Spinal cord (tissue), 9 donors: ENCODE measurements at regions not wholly inside any gene's neighbourhood (a gene's known extent, or its start where the extent isn't known, plus 50 kb on each side); places are given as distances from the start of the nearest gene placed in this dataset.

Source experiments
- DNase-seq, 6 donors: peaks; one replicate each; pipeline versions ENCODE4 v3.0.0 to v3.0.0-alpha.2; 2013 to 2015; ENCODE audit warnings: low spot score in 6 of 6, low read depth in 4 of 6
- H3K27ac ChIP-seq: one replicate; pipeline ENCODE4 v1.5.1; 2013; ENCODE audit warnings: low read depth, low read length, control low read depth
- H3K27me3 ChIP-seq: one replicate; pipeline ENCODE4 v1.6.1; 2013; ENCODE audit warnings: low read length; ENCODE audit not compliant: control insufficient read depth, insufficient read depth
- H3K36me3 ChIP-seq: one replicate; pipeline ENCODE4 v1.6.1; 2013; ENCODE audit warnings: low read length; ENCODE audit not compliant: control insufficient read depth, insufficient read depth
- H3K4me1 ChIP-seq: one replicate; pipeline ENCODE4 v1.6.1; 2013; ENCODE audit warnings: low read length; ENCODE audit not compliant: control insufficient read depth, insufficient read depth
- H3K4me3 ChIP-seq: one replicate; pipeline ENCODE4 v1.5.1; 2013; ENCODE audit warnings: low read depth, low read length, control low read depth
- H3K9me3 ChIP-seq: one replicate; pipeline ENCODE4 v1.6.1; 2013; ENCODE audit warnings: low read length; ENCODE audit not compliant: control insufficient read depth, insufficient read depth
- WGBS: methylation state at CpG from one replicate; pipeline ENCODE4 v1.1.5; 2013; ENCODE audit warnings: missing lambda C conversion rate; ENCODE audit not compliant: insufficient coverage; 5-methylcytosine and 5-hydroxymethylcytosine counted together
- donor health status: healthy.

DNA sequence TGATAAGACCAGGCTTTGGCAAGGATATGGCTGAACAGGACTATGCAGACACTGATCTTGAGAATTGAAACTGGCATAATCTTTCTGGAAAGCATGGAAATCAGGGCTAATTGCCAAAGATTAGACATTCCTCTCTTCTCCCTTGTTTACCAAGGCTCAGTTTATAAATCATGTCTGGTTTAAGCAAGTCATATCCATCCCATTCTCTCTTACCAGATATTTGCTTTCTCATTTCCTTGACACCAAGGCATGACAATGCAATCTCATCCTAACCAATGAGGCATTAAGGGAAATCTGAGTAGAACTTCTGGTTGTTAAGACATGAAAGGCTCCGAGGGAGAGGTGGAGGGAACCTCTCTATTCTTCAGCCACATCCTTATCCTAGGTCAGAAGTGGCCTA, 110.3 kb upstream of the CEP85L start:
- no peak for DNase-seq
- Histone ChIP-seq H3K36me3 (no peaks in the 10 kb centered on the region), H3K27me3 (no peaks in the 10 kb centered on the region), H3K27ac (no peak overlapping the region), H3K4me3 (no peak overlapping the region), H3K9me3 (no peaks in the 10 kb centered on the region), H3K4me1 (no peaks in the 10 kb centered on the region)
- WGBS: no CpG with 5 or more reads among the region's 1 CpG

DNA sequence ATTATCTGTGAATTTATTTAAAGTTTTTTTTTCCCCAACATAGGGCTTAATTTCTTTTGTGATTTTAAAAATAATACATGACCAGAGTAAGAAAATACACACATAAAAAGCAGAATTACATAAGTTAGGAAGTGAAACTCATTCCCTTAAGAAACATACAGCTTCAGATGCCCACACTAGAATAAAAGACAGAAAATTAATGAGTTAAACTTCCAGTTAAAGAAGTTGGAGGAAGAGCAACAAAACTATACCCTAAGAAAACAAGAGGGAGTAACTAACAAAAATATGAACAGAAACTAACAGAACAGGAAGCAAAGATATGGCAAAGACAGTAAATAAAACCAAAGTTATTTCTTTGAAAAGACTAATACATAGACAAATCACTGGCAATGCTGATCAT, 107.6 kb upstream of the CEP85L start:
- no peaks in the 10 kb centered on the region for H3K9me3 ChIP-seq
- no peaks in the 10 kb centered on the region for H3K36me3 ChIP-seq
- no peak overlapping the region for H3K4me3 ChIP-seq
- H3K4me1 ChIP-seq: no peaks in the 10 kb centered on the region
- H3K27me3 ChIP-seq: no peaks in the 10 kb centered on the region
- no peak overlapping the region for H3K27ac ChIP-seq
- DNase-seq: no peak

DNA sequence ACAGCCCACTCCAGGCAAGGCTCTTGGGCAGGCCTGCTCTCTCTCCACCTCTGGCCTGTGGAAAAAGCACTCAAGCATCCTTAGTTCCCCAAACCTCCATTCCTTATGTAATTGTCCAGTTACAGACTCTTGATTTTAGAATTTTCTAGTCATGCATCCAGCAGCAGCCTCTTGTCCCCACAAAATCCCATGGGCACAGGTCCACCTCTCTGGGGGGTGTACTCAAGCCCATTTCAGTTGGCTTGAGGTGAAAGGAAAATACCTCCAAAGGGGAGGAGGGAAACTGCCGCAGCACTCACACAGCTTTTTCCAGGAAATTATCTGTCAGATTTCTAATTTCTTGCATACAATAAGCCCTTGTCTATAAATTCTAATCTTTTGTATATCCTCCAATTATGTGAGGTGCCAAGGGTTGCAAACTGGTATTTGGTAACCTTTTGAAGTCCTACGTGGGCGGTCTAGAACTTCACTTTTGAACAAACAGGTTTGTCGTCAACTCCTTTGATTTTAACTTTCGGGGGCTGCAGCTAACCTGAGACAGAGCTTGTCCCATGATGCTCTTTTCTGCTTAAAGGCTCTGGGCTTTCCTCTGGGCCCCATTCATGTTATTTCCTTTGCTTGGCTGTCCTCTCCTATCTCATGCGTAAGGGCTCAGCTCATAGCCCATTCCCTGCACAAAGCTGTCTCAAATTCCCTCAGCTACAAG, 104.7 kb upstream of the CEP85L start:
- no peaks in the 10 kb centered on the region for H3K4me1 ChIP-seq
- H3K9me3 ChIP-seq: no peaks in the 10 kb centered on the region
- H3K27me3 ChIP-seq: no peaks in the 10 kb centered on the region
- DNase-seq: no peak
- H3K27ac ChIP-seq: no peak overlapping the region
- 84% methylated on average over 5 of the region's 6 CpGs for WGBS
- H3K4me3 ChIP-seq: no peak overlapping the region
- H3K36me3 ChIP-seq: no peaks in the 10 kb centered on the region

DNA sequence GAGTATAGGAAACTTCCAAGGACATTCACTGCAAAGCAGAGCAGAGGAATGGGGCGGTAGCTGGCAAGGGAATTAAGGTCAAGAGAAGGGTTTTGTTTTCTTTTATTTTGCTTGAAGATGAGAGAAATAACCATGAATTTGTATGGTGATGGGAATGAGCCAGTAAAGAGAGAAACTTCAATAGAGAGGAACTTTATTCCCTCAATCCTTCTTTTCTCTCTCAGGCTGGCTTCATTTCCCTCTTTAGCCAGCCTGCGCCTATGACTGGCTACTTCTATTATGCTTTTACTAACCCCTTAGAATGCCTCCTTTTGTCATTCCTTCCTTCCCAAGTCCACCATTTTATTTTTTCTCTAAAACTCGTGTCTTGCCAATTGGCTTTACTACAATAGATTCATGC, 101.4 kb upstream of the CEP85L start:
- Histone ChIP-seq H3K4me3 (no peak overlapping the region), H3K4me1 (no peaks in the 10 kb centered on the region), H3K9me3 (no peaks in the 10 kb centered on the region), H3K36me3 (no peaks in the 10 kb centered on the region), H3K27ac (no peak overlapping the region), H3K27me3 (no peaks in the 10 kb centered on the region)
- 46% methylated on average over 3 of the region's 3 CpGs for WGBS
- DNase-seq: no peak

DNA sequence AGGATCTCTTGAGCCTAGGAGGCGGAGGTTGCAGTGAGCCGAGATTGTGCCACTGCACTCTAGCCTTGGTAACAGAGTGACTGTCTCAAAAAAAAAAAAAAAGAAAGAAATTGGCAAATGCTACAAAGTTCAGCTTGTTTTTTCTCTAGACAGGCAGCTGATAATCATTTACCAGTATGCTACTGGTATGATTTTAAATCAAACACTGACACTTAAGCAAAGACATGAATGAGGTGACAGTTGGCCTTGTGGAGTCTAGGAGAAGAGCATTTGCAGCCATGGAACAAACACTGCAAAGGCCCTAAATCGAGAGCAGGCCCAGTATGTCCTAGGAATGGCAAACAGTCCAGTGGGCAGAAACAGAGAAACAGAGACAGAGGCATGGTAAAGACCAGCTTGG, 99.7 kb upstream of the CEP85L start:
- WGBS: 91% methylated on average over 3 of the region's 3 CpGs
- no peak for DNase-seq
- Histone ChIP-seq H3K9me3 (no peaks in the 10 kb centered on the region), H3K4me1 (no peaks in the 10 kb centered on the region), H3K36me3 (no peaks in the 10 kb centered on the region), H3K27me3 (no peaks in the 10 kb centered on the region), H3K27ac (no peak overlapping the region), H3K4me3 (no peak overlapping the region)

DNA sequence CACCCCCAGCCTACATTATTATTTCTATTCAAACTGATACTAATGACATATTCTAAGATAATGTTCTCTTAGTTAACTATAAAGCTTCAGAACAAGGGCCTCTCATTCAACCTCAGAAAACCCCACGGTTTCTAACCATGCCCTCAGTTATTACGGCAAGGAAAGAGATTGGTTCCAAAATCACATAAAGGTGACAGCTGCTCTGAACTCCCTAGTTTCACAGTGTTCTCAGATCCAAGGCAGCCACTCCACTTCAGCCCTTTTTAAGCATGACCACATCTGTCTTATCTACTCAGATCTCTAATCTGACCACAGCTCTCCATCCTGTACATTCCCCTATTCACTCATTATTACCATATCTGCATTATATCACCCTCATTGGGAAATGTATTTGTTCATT, 98.8 kb upstream of the CEP85L start:
- Histone ChIP-seq H3K4me1 (no peaks in the 10 kb centered on the region), H3K4me3 (no peak overlapping the region), H3K27me3 (no peaks in the 10 kb centered on the region), H3K9me3 (no peaks in the 10 kb centered on the region), H3K36me3 (no peaks in the 10 kb centered on the region), H3K27ac (no peak overlapping the region)
- DNase-seq: no peak
- WGBS: 73% methylated on average over 2 of the region's 2 CpGs

DNA sequence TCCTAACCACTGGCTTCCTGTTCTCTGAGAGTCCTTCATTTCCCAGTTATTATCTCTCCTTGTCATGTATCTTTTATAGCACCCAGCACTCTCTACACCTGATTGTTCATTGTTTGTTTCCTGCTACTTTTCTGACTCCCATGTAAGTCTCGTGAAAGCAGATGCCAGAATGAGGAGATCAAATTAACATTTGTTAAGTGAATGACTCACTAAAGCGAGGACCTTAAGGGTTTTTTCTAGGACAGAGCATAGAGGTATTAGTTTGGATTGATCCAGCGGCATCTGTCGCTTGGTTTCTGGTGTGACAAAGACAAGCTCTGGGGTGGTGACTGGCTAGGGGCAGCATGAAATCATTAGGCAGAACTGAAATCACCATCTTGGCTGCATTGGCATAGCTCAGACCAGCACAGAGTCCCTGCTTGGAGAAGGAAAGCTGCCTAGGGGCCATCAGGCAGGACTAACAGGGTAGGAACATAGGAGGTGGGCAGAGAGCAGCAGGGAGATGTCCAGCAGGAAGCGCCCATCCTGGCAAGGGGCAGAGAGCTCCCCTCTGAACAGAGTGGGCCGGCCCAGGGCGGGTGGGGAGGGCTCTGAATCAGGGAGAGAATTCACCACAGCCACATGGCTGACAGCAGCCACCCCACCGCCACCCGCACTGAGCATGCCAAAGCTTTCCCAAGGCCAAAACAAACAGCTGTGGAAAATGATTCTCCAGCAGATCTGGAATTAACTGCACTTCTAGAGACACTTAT, 97.1 kb upstream of the CEP85L start:
- WGBS: 56% methylated on average over 5 of the region's 9 CpGs
- no peaks in the 10 kb centered on the region for H3K4me1 ChIP-seq
- peak in 2 of 6 donors; percentile 59 to 63 for DNase-seq
- H3K36me3 ChIP-seq: no peaks in the 10 kb centered on the region
- H3K4me3 ChIP-seq: no peak overlapping the region
- no peak overlapping the region for H3K27ac ChIP-seq
- H3K9me3 ChIP-seq: no peaks in the 10 kb centered on the region
- H3K27me3 ChIP-seq: no peaks in the 10 kb centered on the region

DNA sequence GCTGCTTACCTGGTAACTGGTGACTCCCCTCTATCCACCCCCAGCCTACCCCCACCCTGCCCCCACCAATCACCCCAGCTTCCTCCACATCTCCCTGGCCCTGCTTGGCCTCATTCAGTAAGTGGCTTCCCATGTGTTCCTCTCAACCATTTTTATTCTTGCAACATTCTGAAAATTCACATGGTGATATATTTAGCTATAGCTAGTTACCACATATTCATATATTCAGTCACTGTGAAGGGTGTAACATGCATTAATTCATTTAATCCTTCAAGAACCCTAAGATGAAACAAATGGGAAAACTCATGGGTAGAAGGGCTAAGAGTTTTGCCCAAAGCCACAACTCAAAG, 95.4 kb upstream of the CEP85L start:
- H3K9me3 ChIP-seq: no peaks in the 10 kb centered on the region
- DNase-seq: no peak
- H3K4me3 ChIP-seq: no peak overlapping the region
- H3K27me3 ChIP-seq: no peaks in the 10 kb centered on the region
- no peak overlapping the region for H3K27ac ChIP-seq
- no peaks in the 10 kb centered on the region for H3K36me3 ChIP-seq
- no peaks in the 10 kb centered on the region for H3K4me1 ChIP-seq

DNA sequence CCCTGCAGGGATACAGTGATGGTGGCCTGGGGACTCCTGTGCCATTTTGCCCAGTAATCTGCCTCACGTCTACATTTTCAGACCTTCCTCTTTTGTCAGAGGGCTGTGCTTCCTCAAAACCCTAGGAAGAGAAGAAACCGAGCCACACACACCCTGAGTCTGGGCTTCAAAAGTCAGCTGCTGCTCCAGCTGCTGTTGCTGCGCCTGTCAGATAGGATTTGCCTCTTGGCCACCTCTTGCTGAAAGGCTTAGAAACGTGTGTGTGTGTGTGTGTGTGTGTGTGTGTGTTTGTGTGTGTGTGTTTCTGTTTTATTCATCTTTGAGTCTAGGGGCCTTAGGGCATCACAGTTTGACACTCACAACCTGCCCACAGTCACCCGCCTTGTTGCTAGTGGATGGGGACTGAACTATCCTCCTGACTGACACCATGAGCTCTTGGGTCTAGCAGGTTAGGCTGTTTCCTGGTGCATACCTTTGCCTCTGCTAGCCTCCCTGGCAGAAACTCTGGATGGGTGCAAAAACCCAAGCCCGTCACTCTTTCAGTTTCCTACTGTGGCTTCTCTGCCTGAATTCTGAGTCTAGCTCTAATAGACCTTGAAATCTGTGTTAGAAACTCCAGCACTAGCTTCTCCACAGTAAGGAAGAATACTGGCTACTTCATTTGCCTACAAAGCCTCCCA, 94.9 kb upstream of the CEP85L start:
- Histone ChIP-seq H3K9me3 (no peaks in the 10 kb centered on the region), H3K27ac (no peak overlapping the region), H3K4me3 (no peak overlapping the region), H3K27me3 (no peaks in the 10 kb centered on the region), H3K4me1 (no peaks in the 10 kb centered on the region), H3K36me3 (no peaks in the 10 kb centered on the region)
- no peak for DNase-seq
- WGBS: 89% methylated on average over 3 of the region's 6 CpGs

DNA sequence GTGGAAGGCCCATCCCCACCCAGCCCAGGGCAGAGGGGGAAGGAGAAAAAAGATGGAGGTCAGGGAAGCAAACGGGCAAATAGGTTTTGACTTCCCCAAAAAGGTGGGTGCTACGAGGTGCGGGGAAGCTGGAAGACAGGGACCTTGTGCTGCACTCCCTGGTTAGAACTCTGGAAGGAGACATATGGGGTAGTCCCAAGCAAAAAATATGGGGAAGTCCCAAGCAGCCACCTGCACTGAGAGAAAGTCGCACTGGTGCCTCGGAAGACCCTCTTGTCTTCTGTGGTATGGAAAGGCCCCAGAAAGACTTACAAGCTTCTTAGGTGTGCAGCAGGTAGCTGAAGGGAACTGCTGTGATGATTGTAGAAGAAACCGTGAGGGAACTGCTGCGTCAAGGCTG, 93.8 kb upstream of the CEP85L start:
- H3K4me3 ChIP-seq: no peak overlapping the region
- H3K27me3 ChIP-seq: no peaks in the 10 kb centered on the region
- H3K9me3 ChIP-seq: no peaks in the 10 kb centered on the region
- 94% methylated on average over 7 of the region's 7 CpGs for WGBS
- H3K4me1 ChIP-seq: no peaks in the 10 kb centered on the region
- H3K27ac ChIP-seq: no peak overlapping the region
- DNase-seq: no peak
- H3K36me3 ChIP-seq: no peaks in the 10 kb centered on the region
